OCI-LY3 (cell line): ENCODE measurements at regions not wholly inside any gene's neighbourhood (a gene's known extent, or its start where the extent isn't known, plus 50 kb on each side); places are given as distances from the start of the nearest gene placed in this dataset.

Experiments
- H2AFZ ChIP-seq: fragments of 200-600, 300-600 bp; shearing (Covaris generic); 2 replicates; pipeline ENCODE4 v1.6.0; 2014; ENCODE audit warnings: antibody characterized with exemption, low read depth, low read length
- H3K27ac ChIP-seq: fragments of 200-600, 300-600 bp; sonication (generic); 2 replicates; pipeline ENCODE4 v1.5.1; 2014; ENCODE audit warnings: mild to moderate bottlenecking, low read length, moderate library complexity, mixed read lengths
- H3K27me3 ChIP-seq: fragments of 200-600, 300-600 bp; sonication (generic); 2 replicates; pipeline ENCODE4 v1.6.1; 2014; ENCODE audit warnings: low read depth, low read length, mixed read lengths
- H3K36me3 ChIP-seq: fragments of 200-600, 300-600 bp; sonication (generic); replicated peaks from 2 replicates; pipeline ENCODE3; 2014; ENCODE audit warnings: low read depth, low read length, mixed read lengths
- H3K4me1 ChIP-seq: fragments of 300-600, 200-600 bp; sonication (generic); 2 replicates; pipeline ENCODE4 v1.6.1; 2014; ENCODE audit warnings: low read length, mixed read lengths
- H3K4me2 ChIP-seq: fragments of 200-600, 300-600 bp; sonication (generic); 2 replicates; pipeline ENCODE4 v1.6.1; 2014; ENCODE audit warnings: low read length, mixed read lengths
- H3K4me3 ChIP-seq: fragments of 300-600, 200-600 bp; sonication (generic); 2 replicates; pipeline ENCODE4 v1.5.1; 2014; ENCODE audit warnings: antibody characterized with exemption, mild to moderate bottlenecking, low read length, moderate library complexity
- H3K79me2 ChIP-seq: fragments of 300-600, 200-600 bp; shearing (Covaris generic); 2 replicates; pipeline ENCODE4 v1.6.1; 2014; ENCODE audit warnings: mild to moderate bottlenecking, low read length, mixed read lengths
- H3K9ac ChIP-seq: fragments of 300-600, 200-600 bp; shearing (Covaris generic); 2 replicates; pipeline ENCODE4 v1.6.0; 2014; ENCODE audit warnings: mild to moderate bottlenecking, low read length, moderate library complexity
- H3K9me3 ChIP-seq: fragments of 200-600, 300-600 bp; shearing (Covaris generic); 2 replicates; pipeline ENCODE4 v1.6.1; 2014; ENCODE audit warnings: low read length, mixed read lengths; ENCODE audit not compliant: insufficient read depth
- H4K20me1 ChIP-seq: fragments of 200-600, 300-600 bp; sonication (generic); 2 replicates; pipeline ENCODE4 v1.6.1; 2016; ENCODE audit warnings: low read length, mixed read lengths; ENCODE audit not compliant: insufficient read depth
- EZH2phosphoT487 ChIP-seq: fragments of 200-600 bp; shearing (Covaris generic); IDR thresholded peaks from 2 replicates; pipeline ENCODE4 v1.6.1; 2018; ENCODE audit warnings: antibody characterized with exemption, mixed run types, low read depth
- TF ChIP-seq, protein P1 (sequence below): fragments of 200-600, 300-600 bp; sonication (generic); IDR thresholded peaks from 2 replicates; pipeline ENCODE4 v1.5.1; 2014; ENCODE audit warnings: antibody characterized with exemption, low read length, low read depth

GRCh38 chr1:192713921-192714320 lies 78.0 kb downstream of the RGS13 start:
- no peak overlapping the region for H3K9ac ChIP-seq
- H3K27me3 ChIP-seq: no peaks in the 10 kb centered on the region
- no peaks in the 10 kb centered on the region for H4K20me1 ChIP-seq
- TF ChIP-seq EZH2phosphoT487: no peak
- TF ChIP-seq, protein P1, sequence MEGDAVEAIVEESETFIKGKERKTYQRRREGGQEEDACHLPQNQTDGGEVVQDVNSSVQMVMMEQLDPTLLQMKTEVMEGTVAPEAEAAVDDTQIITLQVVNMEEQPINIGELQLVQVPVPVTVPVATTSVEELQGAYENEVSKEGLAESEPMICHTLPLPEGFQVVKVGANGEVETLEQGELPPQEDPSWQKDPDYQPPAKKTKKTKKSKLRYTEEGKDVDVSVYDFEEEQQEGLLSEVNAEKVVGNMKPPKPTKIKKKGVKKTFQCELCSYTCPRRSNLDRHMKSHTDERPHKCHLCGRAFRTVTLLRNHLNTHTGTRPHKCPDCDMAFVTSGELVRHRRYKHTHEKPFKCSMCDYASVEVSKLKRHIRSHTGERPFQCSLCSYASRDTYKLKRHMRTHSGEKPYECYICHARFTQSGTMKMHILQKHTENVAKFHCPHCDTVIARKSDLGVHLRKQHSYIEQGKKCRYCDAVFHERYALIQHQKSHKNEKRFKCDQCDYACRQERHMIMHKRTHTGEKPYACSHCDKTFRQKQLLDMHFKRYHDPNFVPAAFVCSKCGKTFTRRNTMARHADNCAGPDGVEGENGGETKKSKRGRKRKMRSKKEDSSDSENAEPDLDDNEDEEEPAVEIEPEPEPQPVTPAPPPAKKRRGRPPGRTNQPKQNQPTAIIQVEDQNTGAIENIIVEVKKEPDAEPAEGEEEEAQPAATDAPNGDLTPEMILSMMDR: no peak
- peaks cover 7% of the 10 kb centered on the region for H3K4me1 ChIP-seq
- H3K36me3 ChIP-seq: no peaks in the 10 kb centered on the region
- no peak overlapping the region for H3K4me2 ChIP-seq
- no peak overlapping the region for H2AFZ ChIP-seq
- H3K9me3 ChIP-seq: peaks cover 4% of the 10 kb centered on the region; the same call in 1 of the 2 replicates
- H3K79me2 ChIP-seq: no peaks in the 10 kb centered on the region
- H3K4me3 ChIP-seq: no peak overlapping the region
- no peak overlapping the region for H3K27ac ChIP-seq

- Histone ChIP-seq H3K9me3 (0 out of 2 replicates have a peak, but pooled peaks cover 2% of the 10 kb centered on the region), H3K36me3 (peaks cover 4% of the 10 kb centered on the region), H3K27me3 (no peaks in the 10 kb centered on the region), H4K20me1 (no peaks in the 10 kb centered on the region), H3K9ac (peak overlapping the region; percentile 23; the same call in 1 of the 2 replicates), H3K4me1 (peaks cover 24% of the 10 kb centered on the region), H3K27ac (no peak overlapping the region), H2AFZ (peak overlapping the region; percentile 88), H3K4me2 (peak overlapping the region; percentile 65), H3K4me3 (peak overlapping the region; percentile 49), H3K79me2 (no peaks in the 10 kb centered on the region)
- TF ChIP-seq, protein P1: no peak
- no peak for TF ChIP-seq EZH2phosphoT487
These were observed 84.2 kb upstream of the RGS2 start for GRCh38 chr1:192724670-192725069.

GRCh38 chr1:192726820-192727504 lies 81.9 kb upstream of the RGS2 start:
- peaks cover 25% of the 10 kb centered on the region for H3K4me1 ChIP-seq
- H3K27me3 ChIP-seq: no peaks in the 10 kb centered on the region
- no peak overlapping the region for H2AFZ ChIP-seq
- no peak overlapping the region for H3K4me2 ChIP-seq
- H3K36me3 ChIP-seq: no peaks in the 10 kb centered on the region
- H3K4me3 ChIP-seq: no peak overlapping the region
- TF ChIP-seq, protein P1: no peak
- no peak for TF ChIP-seq EZH2phosphoT487
- no peak overlapping the region for H3K9ac ChIP-seq
- H3K79me2 ChIP-seq: no peaks in the 10 kb centered on the region
- H3K9me3 ChIP-seq: no peaks in the 10 kb centered on the region
- no peaks in the 10 kb centered on the region for H4K20me1 ChIP-seq
- H3K27ac ChIP-seq: no peak overlapping the region

- H2AFZ ChIP-seq: no peak overlapping the region
- H3K79me2 ChIP-seq: no peaks in the 10 kb centered on the region
- H3K4me1 ChIP-seq: peaks cover 20% of the 10 kb centered on the region
- no peak overlapping the region for H3K9ac ChIP-seq
- no peaks in the 10 kb centered on the region for H4K20me1 ChIP-seq
- TF ChIP-seq EZH2phosphoT487: no peak
- TF ChIP-seq, protein P1: no peak
- H3K4me3 ChIP-seq: no peak overlapping the region
- H3K9me3 ChIP-seq: no peaks in the 10 kb centered on the region
- no peak overlapping the region for H3K27ac ChIP-seq
- no peaks in the 10 kb centered on the region for H3K27me3 ChIP-seq
- H3K4me2 ChIP-seq: no peak overlapping the region
- H3K36me3 ChIP-seq: no peaks in the 10 kb centered on the region
These were observed 79.3 kb upstream of the RGS2 start for GRCh38 chr1:192729500-192729899.
